Esophagus mucosa (tissue), 1 donor: ENCODE measurements at regions not wholly inside any gene's neighbourhood (a gene's known extent, or its start where the extent isn't known, plus 50 kb on each side); places are given as distances from the start of the nearest gene placed in this dataset.
"Not testable (repeated sequence)": the region's sequence is repeated elsewhere in the genome, so short reads cannot be mapped to it uniquely, and the experiment has no call there.

Source experiments
- ATAC-seq: fragments of 200-7000 bp; cut with Tn5 transposase; one replicate; pipeline ENCODE4 v1.9.1; 2020
- donor health status: DM: yes; HTN: yes; CAD: no.

GRCh38 chr4:54586320-54586955, 71.3 kb upstream of the KIT start:
- ATAC-seq: peak; percentile 64

GRCh38 chr4:54587107-54587891, 70.5 kb upstream of the KIT start:
- ATAC-seq: no peak

GRCh38 chr4:54588404-54588803, 69.4 kb upstream of the KIT start:
- peak; percentile 83 for ATAC-seq

- ATAC-seq: no peak
These were observed 68.2 kb upstream of the KIT start for GRCh38 chr4:54589586-54589985.

GRCh38 chr4:54593795-54594322, 63.9 kb upstream of the KIT start:
- ATAC-seq: no peak

GRCh38 chr4:54596201-54596600, 61.6 kb upstream of the KIT start:
- ATAC-seq: no peak

- ATAC-seq: not testable (repeated sequence)
These were observed 60.1 kb upstream of the KIT start for GRCh38 chr4:54597678-54598077.

GRCh38 chr4:54602175-54602574, 55.6 kb upstream of the KIT start:
- ATAC-seq: not testable (repeated sequence)

GRCh38 chr4:54607067-54607466, 50.7 kb upstream of the KIT start:
- ATAC-seq: no peak

GRCh38 chr4:54607521-54607920, 50.2 kb upstream of the KIT start:
- no peak for ATAC-seq
